GM21360 (cell line): ENCODE measurements at regions not wholly inside any gene's neighbourhood (a gene's known extent, or its start where the extent isn't known, plus 50 kb on each side); places are given as distances from the start of the nearest gene placed in this dataset.
"Not testable (repeated sequence)": the region's sequence is repeated elsewhere in the genome, so short reads cannot be mapped to it uniquely, and the experiment has no call there.

Source experiments
- ATAC-seq: cut with Tn5 transposase; IDR thresholded peaks from one replicate; pipeline ENCODE4 v1.9.1; 2021; ENCODE audit warnings: mild to moderate bottlenecking, moderate library complexity; ENCODE audit not compliant: unreplicated experiment

DNA sequence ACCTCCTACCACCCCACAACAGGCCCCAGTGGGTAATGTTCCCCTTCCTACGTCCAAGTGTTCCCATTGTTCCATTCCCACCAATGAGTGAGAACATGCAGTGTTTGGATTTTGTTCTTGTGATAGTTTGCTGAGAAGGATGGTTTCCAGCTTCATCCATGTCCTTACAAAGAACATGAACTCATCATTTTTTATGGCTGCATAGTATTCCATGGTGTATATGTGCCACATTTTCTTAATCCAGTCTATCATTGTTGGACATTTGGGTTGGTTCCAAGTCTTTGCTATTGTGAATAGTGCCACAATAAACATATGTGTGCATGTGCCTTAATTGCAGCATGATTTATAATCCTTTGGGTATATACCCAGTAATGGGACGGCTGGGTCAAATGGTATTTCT lies 81.6 kb downstream of the P2RY10 start:
- ATAC-seq = not testable (repeated sequence)

DNA sequence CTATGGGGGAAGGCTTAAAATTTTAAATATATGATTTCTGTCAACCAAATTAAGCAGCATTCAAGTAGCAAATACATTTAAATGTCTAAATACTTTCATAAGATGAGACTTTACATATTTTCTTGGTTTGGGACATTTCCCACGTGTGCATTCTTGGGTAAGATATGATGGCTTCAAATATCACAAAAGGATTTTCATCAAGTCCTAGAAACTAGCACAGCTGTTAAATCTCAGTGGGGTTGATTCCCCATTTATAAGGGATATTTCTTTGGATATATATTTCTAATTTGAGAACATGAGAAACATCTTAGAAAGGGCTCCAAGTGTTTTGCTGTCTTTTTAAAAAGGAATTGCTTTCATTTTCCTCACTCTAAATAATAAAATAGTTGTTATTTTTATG lies 90.2 kb downstream of the P2RY10 start:
- no peak for ATAC-seq

DNA sequence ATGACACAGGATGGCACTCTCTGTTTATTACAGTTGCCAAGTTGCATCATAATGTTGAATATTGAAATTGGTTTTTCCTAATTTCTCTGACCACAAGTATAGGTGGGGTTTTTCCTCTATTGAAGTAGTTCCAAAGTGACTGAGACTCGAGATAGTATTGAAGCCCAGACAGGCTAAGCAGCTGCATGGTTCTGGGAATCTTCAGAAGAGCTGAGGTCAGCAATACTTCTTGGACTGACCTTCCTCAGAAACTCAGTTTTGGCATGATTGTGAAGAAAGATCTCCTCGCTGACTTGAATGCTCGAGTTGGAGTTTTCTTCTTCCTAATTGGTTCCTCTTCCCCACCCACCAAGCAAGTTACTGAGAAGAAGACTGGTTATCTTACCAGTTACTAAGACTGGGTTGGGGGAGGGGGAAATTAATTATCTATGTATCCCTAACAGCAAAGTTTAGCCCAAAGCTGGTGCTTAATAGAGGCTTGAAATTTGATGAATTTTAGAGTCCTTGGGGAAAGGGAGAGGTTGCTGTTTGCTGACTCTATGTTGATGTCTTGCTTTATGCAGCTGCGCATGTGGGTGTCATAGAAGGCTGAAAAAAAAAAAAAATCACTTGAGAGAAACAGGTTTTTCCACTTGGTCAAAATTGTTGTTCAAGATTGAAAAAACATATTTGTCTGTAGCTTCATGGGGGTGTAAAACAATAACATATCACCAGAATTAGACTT lies 91.1 kb downstream of the P2RY10 start:
- ATAC-seq = no peak

DNA sequence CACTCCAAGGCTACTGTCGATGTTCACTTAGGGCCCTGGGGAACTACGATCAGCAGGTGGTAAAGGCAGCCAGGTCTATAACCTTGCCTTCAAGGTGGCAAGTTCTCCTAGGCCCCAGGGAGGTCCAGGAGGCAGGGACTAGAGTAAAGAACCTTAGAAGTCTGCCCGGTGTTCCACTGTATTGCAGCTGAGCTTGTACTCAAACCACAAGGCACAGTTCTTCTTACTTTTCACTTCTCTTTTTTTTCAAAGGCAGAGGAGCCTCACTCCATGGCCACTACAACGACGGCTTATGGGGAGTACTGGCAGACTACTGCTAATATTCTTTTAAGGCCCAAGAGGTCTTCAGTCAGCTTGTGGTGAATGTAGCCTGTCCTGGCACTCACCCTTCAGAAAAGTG lies 78.8 kb upstream of the GPR174 start:
- ATAC-seq = peak; percentile 95

DNA sequence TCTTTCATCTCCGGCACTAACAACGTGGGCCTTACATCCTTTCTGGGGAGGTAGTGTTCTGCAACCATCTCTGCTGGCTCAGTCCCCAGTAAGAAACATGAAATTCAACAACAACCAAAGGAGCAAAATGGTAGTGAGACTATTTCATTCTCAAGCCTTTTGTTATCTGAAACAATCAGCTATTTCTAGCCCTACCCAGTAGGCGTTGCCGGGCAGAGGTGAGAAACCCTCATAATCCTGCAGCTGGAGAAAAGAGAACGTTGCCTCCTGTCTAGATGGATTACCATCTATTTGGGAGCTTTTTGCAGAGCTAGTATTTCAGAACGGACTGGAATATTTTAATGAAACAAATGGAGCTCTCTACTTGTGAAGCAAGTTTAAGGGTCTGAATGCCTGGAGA lies 66.4 kb upstream of the GPR174 start:
- ATAC-seq = no peak

DNA sequence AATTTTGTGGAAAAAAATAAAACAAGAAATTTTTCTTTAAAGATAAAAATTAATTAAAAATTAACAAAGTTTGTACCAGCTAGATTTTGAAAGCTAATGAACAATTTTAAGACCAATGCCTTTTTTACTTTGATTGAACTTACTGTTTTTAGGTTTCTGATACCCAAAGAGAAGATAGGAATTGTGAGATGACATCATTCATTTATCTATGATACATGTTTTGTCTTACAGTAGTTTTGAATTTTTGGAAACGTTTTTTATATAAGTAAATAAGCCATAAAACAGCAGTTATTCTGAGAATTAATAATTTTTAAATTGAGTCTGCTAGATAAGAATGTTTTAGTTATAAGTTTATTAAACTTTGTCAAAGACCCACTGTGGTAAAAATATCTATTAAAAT lies 65.0 kb upstream of the GPR174 start:
- no peak for ATAC-seq

DNA sequence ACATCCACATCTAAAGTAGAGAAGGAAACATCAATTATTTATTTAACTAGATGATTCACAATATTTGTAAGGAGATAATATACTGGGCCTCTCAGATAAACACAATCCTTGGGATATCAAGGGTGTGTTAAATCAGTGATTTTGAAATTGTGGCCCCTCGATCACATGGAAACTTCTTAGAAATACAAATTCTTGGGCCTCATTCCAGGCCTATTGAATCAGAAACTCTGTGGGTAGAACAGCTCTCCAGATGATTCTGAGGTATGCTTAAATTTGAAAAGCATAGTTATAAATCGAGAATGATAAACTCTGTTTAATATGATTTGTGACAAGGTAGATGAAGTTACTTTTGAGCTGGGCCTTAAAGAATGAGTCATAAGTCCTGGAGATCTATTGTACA lies 64.3 kb upstream of the GPR174 start:
- no peak for ATAC-seq

DNA sequence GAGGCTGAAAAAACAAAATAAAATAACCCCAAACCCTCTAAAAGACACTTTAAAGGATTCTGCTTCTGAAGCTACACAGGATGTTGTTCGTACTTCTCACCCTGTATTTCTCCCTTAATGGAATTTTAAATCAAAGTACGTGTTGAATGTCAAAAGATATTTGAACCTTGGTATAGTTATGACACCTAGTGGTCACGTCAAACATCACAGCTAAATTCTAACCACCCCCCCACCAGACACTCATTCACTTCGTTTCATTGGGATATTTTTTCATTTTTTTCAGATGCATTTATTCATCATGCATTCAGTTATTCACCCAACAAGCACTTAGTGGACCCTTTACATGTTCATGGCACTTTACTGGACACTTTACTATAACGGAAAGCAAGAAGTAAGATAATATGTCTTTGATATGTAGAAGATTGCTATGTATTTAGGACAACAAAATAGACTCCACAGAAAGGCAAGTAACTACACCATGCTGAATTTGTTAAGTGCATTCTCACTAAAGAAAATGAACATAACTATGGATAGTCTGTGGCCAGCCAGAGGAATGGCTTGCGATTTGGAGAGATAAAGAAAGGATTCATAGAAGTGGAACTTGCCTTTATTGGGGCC lies 62.5 kb upstream of the GPR174 start:
- ATAC-seq = peak; percentile 83

DNA sequence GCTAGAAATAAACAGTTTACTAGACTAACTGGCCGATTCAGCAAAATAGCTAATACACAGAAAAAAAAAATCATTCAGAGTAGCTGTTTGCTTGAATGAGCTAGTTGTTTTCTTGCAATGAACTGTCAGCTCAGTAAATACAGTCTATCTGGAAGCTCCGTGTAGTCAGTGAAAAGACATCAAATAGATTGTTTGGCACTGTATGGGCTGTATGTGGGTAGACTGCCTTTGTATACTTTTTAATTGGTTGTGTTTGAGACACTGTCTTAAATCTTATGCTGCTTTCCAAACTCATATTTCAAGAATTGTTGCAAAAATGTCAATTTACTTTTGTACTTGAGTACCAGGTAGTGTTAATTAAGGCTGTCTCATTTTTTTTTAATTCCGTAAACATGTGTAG lies 61.6 kb upstream of the GPR174 start:
- no peak for ATAC-seq

DNA sequence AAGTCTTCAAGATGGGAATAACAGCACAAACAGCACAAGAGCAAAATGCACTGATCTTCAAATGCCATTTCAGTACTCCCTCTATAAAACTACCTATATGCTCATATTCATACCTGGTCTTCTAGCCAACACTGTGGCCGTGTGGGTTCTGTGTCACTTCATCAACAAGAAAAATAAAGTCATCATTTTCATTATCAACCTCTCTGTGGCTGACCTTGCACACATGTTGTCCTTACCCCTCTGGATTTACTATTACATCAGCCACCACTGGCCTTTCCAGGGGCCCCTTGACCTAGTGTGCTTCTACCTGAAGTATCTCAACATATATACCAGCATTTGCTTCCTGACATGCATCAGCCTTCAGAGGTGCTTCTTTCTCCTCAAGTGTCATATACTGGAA lies 59.6 kb upstream of the GPR174 start:
- ATAC-seq = no peak

DNA sequence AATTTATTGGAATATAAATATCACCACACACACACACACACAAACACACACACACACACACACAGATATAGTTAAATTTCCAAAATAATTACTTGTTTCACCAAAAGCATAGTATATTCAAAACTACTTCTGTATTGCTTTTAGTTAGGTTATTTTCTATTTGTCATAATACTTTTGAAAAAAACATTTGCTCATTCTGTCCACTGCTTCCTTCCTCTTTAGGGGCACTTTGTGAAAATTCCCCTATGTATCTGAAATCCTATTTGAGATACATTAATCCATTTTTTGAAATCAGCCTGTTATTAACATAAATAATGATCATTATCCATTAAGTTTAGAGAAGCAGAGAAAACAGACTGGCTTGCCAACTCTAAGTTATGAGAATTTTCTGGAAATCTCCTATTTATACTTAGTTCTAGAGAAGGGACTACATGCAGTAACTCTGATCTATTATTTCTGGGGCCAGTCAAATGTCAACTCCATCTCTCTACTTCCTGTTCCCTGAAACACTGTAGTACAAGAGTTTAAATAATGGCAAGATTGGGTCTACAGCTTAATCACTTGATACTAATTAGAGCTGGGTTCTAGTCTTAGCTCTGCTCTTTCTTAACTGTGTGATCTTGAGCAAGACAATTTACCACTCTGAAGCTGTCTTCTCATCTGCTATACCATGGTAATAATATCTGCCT lies 54.4 kb upstream of the GPR174 start:
- ATAC-seq = no peak

DNA sequence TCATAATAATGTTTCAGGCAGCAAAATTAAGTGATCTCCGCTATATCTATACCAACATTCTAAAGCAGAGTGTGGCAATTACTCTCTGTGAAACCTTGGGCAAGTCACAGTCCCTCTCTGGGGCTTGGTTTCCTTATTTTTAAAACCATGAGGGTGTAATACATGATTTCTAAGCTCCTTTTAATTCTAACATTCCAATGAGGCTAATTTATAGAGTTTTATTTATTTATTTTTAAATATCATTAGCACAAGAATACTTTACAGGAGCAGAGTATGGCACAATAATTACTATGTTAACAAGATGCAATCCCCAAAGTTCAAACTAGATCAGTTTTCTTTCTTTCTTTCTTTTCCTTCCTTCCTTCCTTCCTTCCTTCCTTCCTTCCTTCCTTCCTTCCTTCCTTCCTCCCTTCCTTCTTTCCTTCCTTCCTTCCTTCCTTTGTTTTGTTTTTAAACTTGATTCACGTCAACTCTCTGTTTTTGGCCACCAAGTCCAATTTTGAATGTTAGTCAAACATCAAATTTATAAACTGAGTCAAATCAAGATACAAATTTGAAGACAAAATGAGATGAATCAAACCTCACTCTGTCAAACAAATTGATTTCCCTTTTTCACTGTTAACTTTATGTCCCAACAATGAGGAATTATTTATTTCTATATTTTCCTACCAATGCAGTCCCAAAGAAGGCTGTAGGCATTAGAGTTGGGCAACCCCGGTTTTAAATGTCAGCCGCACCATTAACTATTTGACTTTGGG lies 50.2 kb upstream of the GPR174 start:
- no peak for ATAC-seq
